ENCODE measurements at regions not wholly inside any gene's neighbourhood (a gene's known extent, or its start where the extent isn't known, plus 50 kb on each side); places are given as distances from the start of the nearest gene placed in this dataset.

DNA sequence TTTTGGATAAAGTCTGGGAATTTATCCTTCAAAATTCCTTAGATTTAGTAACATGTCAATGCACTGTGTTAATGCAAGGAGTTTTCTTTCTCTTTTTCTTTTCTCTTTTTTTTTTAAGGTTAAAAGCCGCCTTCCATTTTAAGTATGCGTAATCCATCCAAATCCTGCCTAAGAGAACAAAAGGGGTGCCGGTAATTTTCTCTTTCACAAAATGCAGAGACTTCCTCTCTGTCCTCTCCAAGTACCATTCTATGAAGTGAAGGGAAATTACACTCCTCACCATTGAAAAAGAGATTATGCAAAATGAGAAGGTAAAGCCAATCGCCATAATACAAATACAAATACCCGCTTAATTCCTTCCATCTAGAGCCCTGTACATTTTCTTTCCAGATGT lies 273.8 kb downstream of the BLID start:
- TF ChIP-seq, protein P1, sequence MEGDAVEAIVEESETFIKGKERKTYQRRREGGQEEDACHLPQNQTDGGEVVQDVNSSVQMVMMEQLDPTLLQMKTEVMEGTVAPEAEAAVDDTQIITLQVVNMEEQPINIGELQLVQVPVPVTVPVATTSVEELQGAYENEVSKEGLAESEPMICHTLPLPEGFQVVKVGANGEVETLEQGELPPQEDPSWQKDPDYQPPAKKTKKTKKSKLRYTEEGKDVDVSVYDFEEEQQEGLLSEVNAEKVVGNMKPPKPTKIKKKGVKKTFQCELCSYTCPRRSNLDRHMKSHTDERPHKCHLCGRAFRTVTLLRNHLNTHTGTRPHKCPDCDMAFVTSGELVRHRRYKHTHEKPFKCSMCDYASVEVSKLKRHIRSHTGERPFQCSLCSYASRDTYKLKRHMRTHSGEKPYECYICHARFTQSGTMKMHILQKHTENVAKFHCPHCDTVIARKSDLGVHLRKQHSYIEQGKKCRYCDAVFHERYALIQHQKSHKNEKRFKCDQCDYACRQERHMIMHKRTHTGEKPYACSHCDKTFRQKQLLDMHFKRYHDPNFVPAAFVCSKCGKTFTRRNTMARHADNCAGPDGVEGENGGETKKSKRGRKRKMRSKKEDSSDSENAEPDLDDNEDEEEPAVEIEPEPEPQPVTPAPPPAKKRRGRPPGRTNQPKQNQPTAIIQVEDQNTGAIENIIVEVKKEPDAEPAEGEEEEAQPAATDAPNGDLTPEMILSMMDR (IDR thresholded peaks at IDR 0.05), result no peak
- TF ChIP-seq POLR2A (IDR thresholded peaks at IDR 0.05), result no peak
